Naive thymus-derived CD8-positive, alpha-beta T cell (primary cell): ENCODE measurements at regions not wholly inside any gene's neighbourhood (a gene's known extent, or its start where the extent isn't known, plus 50 kb on each side); places are given as distances from the start of the nearest gene placed in this dataset.
A peak's percentile ranks its signal among the peaks of the same experiment; 100 is the strongest.

Experiments
- ATAC-seq, 2 donors: fragments of 150-1000 bp; cut with Tn5 transposase in 1 of 2; sonication (Bioruptor Pico), chemical (Tn5 transposase) in 1 of 2; 1 replicate in 1 of 2; 2 replicates in 1 of 2; pipeline ENCODE4 v1.10.0; 2021; ENCODE audit warnings: mild to moderate bottlenecking in 2 of 2, moderate library complexity in 2 of 2
- POLR2A ChIA-PET: fragments of 350-600 bp; sonication (Branson Sonifier 250); formaldehyde crosslinking; loops from one replicate; lab custom pipeline; 2021; ENCODE audit warnings: antibody characterized with exemption; lab: Charles Lee
- DNase-seq, 10 donors: peaks; one replicate each; pipeline versions ENCODE4 v3.0.0 to v3.0.0-alpha.2; 2020 to 2022
- H3K27ac Mint-ChIP-seq, 10 donors: one replicate each; pipeline ENCODE4 v1.8.0; 2020 to 2022; ENCODE audit warnings: mild to moderate bottlenecking in 10 of 10, mixed read lengths in 10 of 10, moderate library complexity in 4 of 10, inconsistent platforms in 1 of 10
- H3K27me3 Mint-ChIP-seq, 5 donors: one replicate each; pipeline ENCODE4 v1.8.0; 2021 to 2022; ENCODE audit warnings: mixed read lengths in 5 of 5
- H3K36me3 Mint-ChIP-seq, 3 donors: one replicate each; pipeline ENCODE4 v1.8.0; 2020 to 2022; ENCODE audit warnings: mixed read lengths in 3 of 3, mild to moderate bottlenecking in 2 of 3, inconsistent platforms in 1 of 3
- H3K4me1 Mint-ChIP-seq, 4 donors: one replicate each; pipeline ENCODE4 v1.8.0; 2021 to 2022; ENCODE audit warnings: mixed read lengths in 4 of 4
- H3K4me3 Mint-ChIP-seq, 10 donors: one replicate each; pipeline ENCODE4 v1.8.0; 2020 to 2022; ENCODE audit warnings: mild to moderate bottlenecking in 10 of 10, mixed read lengths in 10 of 10, moderate library complexity in 6 of 10, inconsistent platforms in 1 of 10
- H3K9me3 Mint-ChIP-seq, 9 donors: one replicate each; pipeline ENCODE4 v1.8.0; 2020 to 2022; ENCODE audit warnings: mixed read lengths in 9 of 9, mild to moderate bottlenecking in 3 of 9, inconsistent platforms in 1 of 9, moderate library complexity in 1 of 9

DNA sequence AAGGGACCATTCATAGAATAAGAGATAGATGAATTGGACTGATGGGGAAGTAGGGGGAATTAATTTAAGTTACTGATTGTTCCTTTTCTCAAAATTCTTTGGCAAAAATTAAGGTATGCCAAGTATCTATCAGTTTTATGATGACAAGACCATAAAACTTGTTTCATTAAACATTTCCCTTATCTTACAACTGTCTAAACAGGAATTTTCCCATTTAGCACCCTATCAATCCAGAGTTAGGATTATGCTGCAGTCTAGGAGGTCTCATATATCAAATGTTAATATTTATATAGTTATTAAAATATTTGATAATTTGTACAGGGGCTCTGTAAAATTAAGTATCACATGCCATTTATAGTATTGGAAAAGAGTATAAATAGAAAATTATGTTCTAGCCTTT is 51.5 kb upstream of the ARID1B start:
- DNase-seq (no peak), ATAC-seq (no peak)
- Mint-ChIP-seq H3K4me3 (no peak overlapping the region), H3K36me3 (no peaks in the 10 kb centered on the region), H3K9me3 (no peaks in the 10 kb centered on the region), H3K4me1 (peaks cover 1 to 4% (median 3%) of the 10 kb centered on the region in 4 donors), H3K27ac (no peak overlapping the region), H3K27me3 (no peaks in the 10 kb centered on the region)
- POLR2A ChIA-PET, result no interaction called here

DNA sequence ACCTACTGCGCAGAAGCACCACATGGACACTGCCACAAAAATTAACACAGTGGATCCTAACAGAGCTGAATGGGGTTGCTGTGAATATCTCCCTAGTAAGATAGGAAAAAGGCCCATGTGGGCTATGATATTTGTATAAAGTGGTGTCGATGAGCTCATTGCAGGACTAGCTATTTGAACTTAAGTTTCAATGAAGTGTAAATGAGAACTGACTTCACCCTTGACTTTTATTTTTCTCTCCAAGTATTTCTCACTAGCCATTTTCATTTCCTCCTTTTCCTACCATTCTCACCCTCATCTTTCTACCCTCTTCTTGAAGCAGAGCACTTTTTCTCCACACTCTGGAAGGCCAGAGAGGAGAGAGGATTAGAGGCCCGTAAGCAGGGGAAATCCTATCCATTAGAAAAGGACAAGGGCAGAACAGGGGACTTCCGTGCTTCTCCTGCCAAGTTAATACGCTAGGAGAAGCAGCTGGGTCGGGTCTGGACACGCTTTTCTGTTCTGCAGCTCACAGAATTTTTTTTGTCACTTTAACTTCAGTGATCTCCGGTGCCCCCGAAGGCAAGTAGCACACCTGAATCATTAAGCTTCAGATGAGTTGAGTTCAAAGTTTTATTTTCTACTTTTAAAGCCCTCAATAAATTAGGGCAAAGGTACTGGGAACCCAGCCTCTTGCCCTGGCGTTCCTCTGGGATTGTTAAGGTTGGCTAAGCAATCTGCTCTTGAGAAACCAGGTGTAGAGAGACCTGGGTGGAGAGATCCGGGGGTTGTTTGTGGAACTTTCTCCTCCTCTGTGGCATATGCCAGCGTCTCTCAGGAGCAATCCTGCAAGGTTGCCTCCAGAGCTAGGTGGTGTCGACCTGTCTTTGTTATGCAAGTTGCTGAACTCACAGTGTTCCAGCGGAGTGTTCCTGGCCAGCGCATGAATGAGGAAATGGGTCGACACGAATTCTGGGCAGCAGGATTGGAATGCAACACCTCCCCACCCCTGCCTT is 56.2 kb upstream of the ARID1B start:
- ATAC-seq (no peak), DNase-seq (no peak)
- POLR2A ChIA-PET, result interaction anchor here (0.6 to 3.1 kb wide), 5 partner anchors 15 to 1812 kb away, joined by 3 to 23 read pairs (median 7); partner anchors contain the start of gene ARID1B
- peaks cover 8 to 25% (median 18%) of the 10 kb centered on the region in 4 donors for H3K4me1 Mint-ChIP-seq
- H3K4me3 Mint-ChIP-seq, result peak overlapping the region in 9 of 10 donors; percentile 29 to 92 (median 85)
- H3K27ac Mint-ChIP-seq, result peak overlapping the region; percentile 45 to 95 (median 82)
- H3K9me3 Mint-ChIP-seq, result no peaks in the 10 kb centered on the region
- no peaks in the 10 kb centered on the region for H3K27me3 Mint-ChIP-seq
- H3K36me3 Mint-ChIP-seq, result no peaks in the 10 kb centered on the region

DNA sequence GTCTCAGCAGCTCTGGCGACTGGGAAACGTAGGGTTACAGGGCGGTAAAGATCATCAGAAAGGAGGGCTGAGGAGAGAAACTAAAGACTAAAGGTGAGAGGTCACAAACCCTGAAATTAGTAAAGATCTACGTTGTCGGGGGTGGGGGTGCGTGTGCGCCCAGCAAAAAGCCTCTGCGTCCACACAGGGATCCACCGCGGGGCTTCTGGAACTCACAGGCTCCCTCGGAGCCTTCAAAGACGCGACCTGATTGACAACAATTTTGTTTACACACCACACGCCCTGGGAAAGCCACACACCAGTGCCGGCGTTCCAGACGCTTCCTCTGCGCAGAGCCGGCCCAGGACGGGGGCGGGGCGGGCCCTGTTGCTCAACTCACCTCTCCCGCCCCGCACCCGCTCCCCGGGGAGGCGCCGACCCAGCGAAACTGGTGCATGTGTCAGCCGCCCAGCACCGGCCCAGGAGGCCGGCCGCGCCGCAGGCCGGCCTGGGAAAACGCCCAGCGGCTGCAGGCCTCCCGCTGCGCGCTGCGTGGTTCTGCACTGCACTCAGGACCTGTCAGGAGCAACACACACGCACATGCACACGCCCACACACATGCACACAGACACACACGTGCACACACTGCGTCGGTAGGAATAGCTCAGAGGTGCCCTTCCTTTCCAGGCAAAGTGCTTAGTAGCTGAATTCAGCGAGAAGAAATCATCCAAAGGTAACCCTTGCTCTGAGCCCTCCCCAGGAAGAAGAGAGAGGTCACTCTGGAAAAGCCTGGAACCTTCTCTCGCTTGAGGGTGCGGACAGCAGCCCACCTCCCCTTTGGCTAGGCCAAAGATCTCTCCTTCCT is 57.2 kb upstream of the ARID1B start:
- Mint-ChIP-seq H3K4me3 (peak overlapping the region; percentile 81 to 92 (median 86)), H3K36me3 (no peaks in the 10 kb centered on the region), H3K27me3 (no peaks in the 10 kb centered on the region), H3K4me1 (peaks cover 8 to 25% (median 18%) of the 10 kb centered on the region in 4 donors), H3K9me3 (no peaks in the 10 kb centered on the region), H3K27ac (peak overlapping the region; percentile 89 to 95 (median 94))
- DNase-seq (peak; percentile 56 to 82 (median 67)), ATAC-seq (peak; percentile 91 to 95)
- POLR2A ChIA-PET, result interaction anchor here (0.6 to 3.1 kb wide), 6 partner anchors 14 to 302 kb away, joined by 3 to 23 read pairs (median 5); partner anchors contain the start of gene ARID1B

DNA sequence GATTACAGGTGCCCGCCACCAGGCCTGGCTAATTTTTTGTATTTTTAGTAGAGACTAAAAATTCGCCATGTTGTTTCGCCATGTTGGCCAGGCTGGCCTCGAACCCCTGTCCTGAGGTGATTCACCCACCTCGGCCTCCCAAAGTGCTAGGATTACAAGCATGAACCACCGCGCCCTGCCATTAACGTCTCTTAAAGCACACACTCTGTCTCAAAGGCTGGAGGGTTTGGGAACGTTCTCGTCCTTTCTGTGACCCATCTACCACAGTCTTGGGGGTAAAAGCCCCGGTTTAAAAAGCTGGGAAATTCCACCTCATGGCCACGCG is 57.8 kb upstream of the ARID1B start:
- H3K4me3 Mint-ChIP-seq, result peak overlapping the region; percentile 81 to 92 (median 86)
- no peaks in the 10 kb centered on the region for H3K9me3 Mint-ChIP-seq
- peaks cover 8 to 25% (median 18%) of the 10 kb centered on the region in 4 donors for H3K4me1 Mint-ChIP-seq
- peak overlapping the region; percentile 89 to 95 (median 94) for H3K27ac Mint-ChIP-seq
- POLR2A ChIA-PET, result interaction anchor here (1.3 to 3.1 kb wide), 4 partner anchors 33 to 302 kb away, joined by 3 to 23 read pairs (median 7); partner anchors contain the start of gene ARID1B
- H3K36me3 Mint-ChIP-seq, result no peaks in the 10 kb centered on the region
- ATAC-seq (no peak), DNase-seq (peak in 1 of 10 donors; percentile 1)
- no peaks in the 10 kb centered on the region for H3K27me3 Mint-ChIP-seq

DNA sequence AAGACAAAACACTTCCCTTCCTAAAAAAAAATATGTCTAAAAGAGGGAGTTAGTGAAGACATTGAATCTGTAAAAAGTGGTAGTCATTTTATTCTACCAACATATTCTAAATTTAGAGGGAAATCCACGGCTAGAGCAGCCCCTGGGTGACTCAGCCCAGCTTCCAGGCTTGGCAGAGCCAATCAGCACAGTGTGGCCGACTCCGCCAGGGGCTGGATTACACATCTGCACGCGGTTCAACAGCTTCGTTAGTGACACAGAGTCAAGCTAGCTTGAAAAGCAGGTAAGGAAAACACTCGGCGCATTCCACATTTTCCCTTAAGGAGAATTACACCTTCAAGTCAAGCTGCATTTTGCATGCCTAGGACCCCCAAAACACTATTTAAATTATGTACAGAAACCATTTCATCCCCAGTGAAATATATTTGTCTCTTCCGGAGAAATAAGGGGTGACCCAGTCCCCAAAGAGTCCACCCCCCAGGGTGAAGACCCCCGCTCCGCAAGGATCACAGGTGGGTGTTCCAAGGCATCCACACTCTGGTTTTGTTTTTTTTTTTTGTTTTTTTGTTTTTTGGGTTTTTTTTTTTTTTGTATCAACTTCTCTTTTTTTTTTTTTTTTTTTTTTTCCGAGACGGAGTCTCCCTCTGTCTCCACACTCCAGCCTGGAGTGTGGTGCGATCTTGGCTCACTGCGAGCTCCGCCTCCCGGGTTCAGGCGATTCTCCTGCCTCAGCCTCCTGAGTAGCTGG is 58.4 kb upstream of the ARID1B start:
- no peaks in the 10 kb centered on the region for H3K36me3 Mint-ChIP-seq
- H3K9me3 Mint-ChIP-seq, result no peaks in the 10 kb centered on the region
- ATAC-seq (no peak), DNase-seq (no peak)
- POLR2A ChIA-PET, result interaction anchor here (1.3 to 3.1 kb wide), 2 partner anchors 59 to 61 kb away, joined by 3 to 23 read pairs; partner anchors contain the start of gene ARID1B
- H3K27ac Mint-ChIP-seq, result peak overlapping the region in 7 of 10 donors; percentile 17 to 95 (median 92)
- no peaks in the 10 kb centered on the region for H3K27me3 Mint-ChIP-seq
- peaks cover 9 to 25% (median 18%) of the 10 kb centered on the region in 4 donors for H3K4me1 Mint-ChIP-seq
- H3K4me3 Mint-ChIP-seq, result peak overlapping the region in 9 of 10 donors; percentile 20 to 92 (median 85)

DNA sequence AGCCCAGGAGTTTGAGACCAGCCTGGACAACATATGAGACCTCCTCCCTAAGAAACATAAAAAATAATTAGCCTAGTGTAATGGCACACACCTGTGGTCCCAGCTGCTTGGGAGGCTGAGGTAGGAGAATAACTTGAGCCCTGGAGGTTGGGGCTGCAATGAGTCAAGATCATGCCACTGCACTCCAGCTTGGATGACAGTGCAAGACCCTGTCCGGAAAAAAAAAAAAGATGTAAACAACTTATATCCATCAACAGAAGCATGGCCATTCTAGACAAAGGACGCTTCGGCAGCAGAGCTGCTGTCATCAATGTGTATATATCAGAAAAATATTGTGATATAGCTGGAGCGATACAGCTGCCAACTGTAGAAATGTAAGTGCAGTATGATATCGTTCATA is 59.6 kb upstream of the ARID1B start:
- peak overlapping the region in 1 of 10 donors; percentile 18 for H3K27ac Mint-ChIP-seq
- H3K4me1 Mint-ChIP-seq, result peaks cover 10 to 25% (median 18%) of the 10 kb centered on the region in 4 donors
- POLR2A ChIA-PET, result no interaction called here

DNA sequence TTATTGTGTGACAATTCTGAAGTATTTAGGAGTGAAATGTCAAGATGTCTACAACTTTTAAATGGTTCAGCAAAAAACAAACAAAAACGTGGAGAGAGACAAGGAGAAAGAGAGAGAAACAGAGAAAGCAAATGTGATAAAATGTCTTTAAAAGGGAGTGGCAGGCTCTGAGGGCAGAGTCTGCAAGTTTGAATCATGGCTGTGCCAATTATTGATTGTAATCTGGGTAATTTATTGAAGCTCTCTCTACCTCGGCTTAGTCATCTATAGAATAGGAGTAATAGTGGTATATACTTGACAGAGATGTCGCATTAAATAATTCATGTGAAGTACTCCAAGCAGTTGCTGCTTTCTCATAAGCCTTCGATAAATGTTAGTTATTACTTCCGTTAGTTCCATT is 61.3 kb upstream of the ARID1B start:
- H3K9me3 Mint-ChIP-seq, result no peaks in the 10 kb centered on the region
- ATAC-seq, result no peak
- peaks cover 9 to 22% (median 16%) of the 10 kb centered on the region in 4 donors for H3K4me1 Mint-ChIP-seq
- H3K27me3 Mint-ChIP-seq, result no peaks in the 10 kb centered on the region
- no peak overlapping the region for H3K27ac Mint-ChIP-seq
- DNase-seq, result no peak
- H3K36me3 Mint-ChIP-seq, result no peaks in the 10 kb centered on the region
- no peak overlapping the region for H3K4me3 Mint-ChIP-seq
- POLR2A ChIA-PET, result interaction anchor here (1.0 kb wide), 1 partner anchor 12 kb away, joined by 3 read pairs; no protein-coding TSS in a partner anchor

More for the DNA sequence above, 59.6 kb upstream of the ARID1B start:
- no peak for ATAC-seq
- H3K27me3 Mint-ChIP-seq, result no peaks in the 10 kb centered on the region
- no peak for DNase-seq
- peak overlapping the region in 3 of 10 donors; percentile 7 to 52 (median 12) for H3K4me3 Mint-ChIP-seq
- H3K36me3 Mint-ChIP-seq, result no peaks in the 10 kb centered on the region
- no peaks in the 10 kb centered on the region for H3K9me3 Mint-ChIP-seq

DNA sequence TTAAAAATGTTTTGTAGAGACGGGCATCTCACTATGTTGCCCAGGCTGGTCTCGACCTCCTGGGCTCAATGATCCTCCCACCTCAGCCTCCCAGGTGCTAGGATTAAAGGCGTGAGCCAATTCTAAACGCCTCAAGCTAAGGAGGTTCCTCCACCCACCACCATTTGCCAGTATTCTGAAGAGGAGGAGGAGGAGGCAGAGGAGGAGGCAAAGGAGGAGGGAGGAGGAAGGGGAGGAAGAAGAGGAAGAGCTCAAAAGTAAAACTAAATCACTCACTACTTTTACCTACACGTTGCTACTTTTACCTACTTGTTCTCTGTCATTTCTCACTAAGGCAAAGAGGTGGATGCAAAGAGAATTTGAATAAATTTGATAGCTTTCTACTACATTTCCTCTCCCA is 63.6 kb upstream of the ARID1B start:
- POLR2A ChIA-PET, result interaction anchor here (1.0 kb wide), 1 partner anchor 13 kb away, joined by 3 read pairs; no protein-coding TSS in a partner anchor
- no peak overlapping the region for H3K27ac Mint-ChIP-seq
- no peak for ATAC-seq
- no peaks in the 10 kb centered on the region for H3K36me3 Mint-ChIP-seq
- peaks cover 0 to 3% (median 0%) of the 10 kb centered on the region in 5 donors for H3K27me3 Mint-ChIP-seq
- H3K4me1 Mint-ChIP-seq, result peaks cover 0 to 2% (median under 1%) of the 10 kb centered on the region in 4 donors
- H3K4me3 Mint-ChIP-seq, result no peak overlapping the region
- DNase-seq, result no peak
- no peaks in the 10 kb centered on the region for H3K9me3 Mint-ChIP-seq

DNA sequence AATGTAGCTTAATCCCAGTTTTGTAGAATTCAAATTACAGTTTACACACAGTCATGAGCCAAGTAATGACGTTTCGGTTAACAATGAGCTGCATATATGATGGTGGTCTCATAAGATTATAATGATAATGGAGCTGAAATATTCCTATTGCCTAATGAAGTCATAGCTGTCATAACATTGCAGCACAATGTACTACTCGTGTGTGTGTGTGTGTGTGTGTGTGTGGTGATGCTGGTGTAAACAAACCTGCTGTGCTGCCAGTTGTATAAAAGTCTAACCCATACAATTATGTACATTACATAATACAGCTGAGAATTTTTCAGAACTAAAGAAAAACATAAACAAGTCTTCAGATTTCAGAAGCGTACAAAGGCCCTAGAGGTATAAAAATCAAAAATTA is 66.7 kb upstream of the ARID1B start:
- H3K36me3 Mint-ChIP-seq, result peaks cover 0 to 3% (median 0%) of the 10 kb centered on the region in 3 donors
- H3K9me3 Mint-ChIP-seq, result no peaks in the 10 kb centered on the region
- H3K4me1 Mint-ChIP-seq, result peaks cover 0 to 1% (median 0%) of the 10 kb centered on the region in 4 donors
- H3K4me3 Mint-ChIP-seq, result no peak overlapping the region
- H3K27ac Mint-ChIP-seq, result no peak overlapping the region
- POLR2A ChIA-PET, result interaction anchor here (0.7 kb wide), 1 partner anchor 214 kb away, joined by 3 read pairs; no protein-coding TSS in a partner anchor
- no peak for DNase-seq
- H3K27me3 Mint-ChIP-seq, result peaks cover 7 to 24% (median 14%) of the 10 kb centered on the region in 5 donors
- no peak for ATAC-seq

DNA sequence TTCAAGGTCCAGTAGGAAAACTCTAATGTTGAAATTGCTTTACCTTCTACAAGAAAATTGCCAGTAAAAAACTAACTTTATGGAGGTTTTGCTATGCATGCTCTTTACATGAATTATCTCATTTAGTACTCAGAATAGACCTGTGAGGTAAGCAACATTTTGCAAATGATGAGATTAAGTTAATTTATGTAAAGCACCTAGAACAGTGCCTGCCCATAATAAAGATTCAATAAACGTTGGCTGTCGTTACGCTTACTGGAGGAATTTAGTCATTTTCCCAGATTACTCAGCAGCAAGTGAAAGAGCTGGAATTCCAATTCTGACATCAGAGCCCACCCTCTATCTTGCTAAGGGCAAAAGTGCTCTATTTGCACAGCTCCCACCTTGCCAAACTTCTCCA is 69.4 kb upstream of the ARID1B start:
- no peaks in the 10 kb centered on the region for H3K9me3 Mint-ChIP-seq
- H3K27me3 Mint-ChIP-seq, result peaks cover 7 to 26% (median 15%) of the 10 kb centered on the region in 5 donors
- H3K4me1 Mint-ChIP-seq, result no peaks in the 10 kb centered on the region
- ATAC-seq (no peak), DNase-seq (no peak)
- H3K36me3 Mint-ChIP-seq, result peaks cover 0 to 3% (median 0%) of the 10 kb centered on the region in 3 donors
- no peak overlapping the region for H3K4me3 Mint-ChIP-seq
- POLR2A ChIA-PET, result interaction anchor here (0.6 kb wide), 1 partner anchor 69 kb away, joined by 3 read pairs; the partner anchor contains the start of gene ARID1B
- no peak overlapping the region for H3K27ac Mint-ChIP-seq

DNA sequence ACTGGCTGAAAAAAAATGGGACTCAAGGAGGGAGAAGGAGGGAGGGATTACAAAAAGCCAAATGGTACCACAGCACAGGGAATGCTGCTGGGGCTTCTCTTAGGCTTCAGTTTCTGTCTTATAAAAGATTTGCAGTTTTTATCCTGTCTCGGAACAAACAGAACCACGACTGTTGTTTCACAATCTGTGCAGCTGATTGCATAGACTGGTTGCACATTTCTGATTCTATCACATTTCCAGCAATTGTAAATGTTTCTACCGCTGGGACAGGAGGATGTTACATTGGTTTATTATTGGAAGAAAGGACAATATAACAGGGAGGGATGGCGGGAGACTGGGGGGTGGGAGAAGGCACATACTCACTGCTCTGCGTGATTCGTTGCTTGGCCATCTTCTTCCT is 73.5 kb upstream of the ARID1B start:
- H3K27ac Mint-ChIP-seq, result no peak overlapping the region
- no peaks in the 10 kb centered on the region for H3K9me3 Mint-ChIP-seq
- no peak for DNase-seq
- POLR2A ChIA-PET, result no interaction called here
- ATAC-seq, result no peak
- H3K4me3 Mint-ChIP-seq, result no peak overlapping the region
- H3K4me1 Mint-ChIP-seq, result peaks cover 0 to 22% (median 0%) of the 10 kb centered on the region in 4 donors
- peaks cover 0 to 3% (median 0%) of the 10 kb centered on the region in 3 donors for H3K36me3 Mint-ChIP-seq
- peaks cover 7 to 34% (median 13%) of the 10 kb centered on the region in 5 donors for H3K27me3 Mint-ChIP-seq
